SK-N-SH (cell line): ENCODE measurements at regions not wholly inside any gene's neighbourhood (a gene's known extent, or its start where the extent isn't known, plus 50 kb on each side); places are given as distances from the start of the nearest gene placed in this dataset.

ENCODE experiments used
- CTCF ChIA-PET: fragments of 300-600, 350-600 bp; formaldehyde crosslinking; extraction: SDS; loops from one replicate; lab custom pipeline; 2021; lab: Yijun Ruan, JAX
- POLR2A ChIA-PET: fragments of 350-600 bp; sonication (Branson Sonifier 250); formaldehyde crosslinking; extraction: SDS; loops from one replicate; lab custom pipeline; 2020; ENCODE audit warnings: antibody characterized with exemption, inconsistent platforms; lab: Yijun Ruan, JAX
- DNase-seq: peaks from one replicate; pipeline ENCODE4 v3.0.0; 2012
- H2AFZ ChIP-seq: fragments of 200-600 bp; sonication (generic); 2 replicates; pipeline ENCODE4 v1.8.1; 2016; ENCODE audit warnings: antibody characterized with exemption, mild to moderate bottlenecking, low read depth
- H3F3A ChIP-seq: fragments of 200-600 bp; sonication (generic); replicated peaks from 2 replicates; pipeline ENCODE3; 2016; ENCODE audit warnings: antibody characterized with exemption, mild to moderate bottlenecking; ENCODE audit not compliant: insufficient read depth
- H3K27ac ChIP-seq, 2 experiments: fragments of 200-500 bp in 1 of 2; fragments of 200-600 bp in 1 of 2; sonication (Bioruptor generic) in 1 of 2; sonication (generic), shearing (Covaris generic) in 1 of 2; 2 replicates each; pipeline versions ENCODE4 v1.5.1 to v1.6.1; 2014 to 2016; ENCODE audit warnings: low read depth in 2 of 2, inconsistent platforms in 1 of 2, low read length in 1 of 2, mild to moderate bottlenecking in 1 of 2, mixed read lengths in 1 of 2
- H3K27me3 ChIP-seq: fragments of 200-600 bp; sonication (generic), shearing (Covaris generic); 2 replicates; pipeline ENCODE4 v1.6.1; 2016; ENCODE audit warnings: mixed run types; ENCODE audit not compliant: insufficient read depth
- H3K36me3 ChIP-seq, 2 experiments: fragments of 200-500 bp in 1 of 2; fragments of 200-600 bp in 1 of 2; sonication (Bioruptor generic) in 1 of 2; sonication (generic) in 1 of 2; replicated peaks in 1 of 2; 2 replicates each; pipeline versions ENCODE3 to v1.5.1; 2014 to 2016; ENCODE audit warnings: low read length in 1 of 2, mild to moderate bottlenecking in 1 of 2; ENCODE audit not compliant: insufficient read depth in 2 of 2, control insufficient read depth in 1 of 2
- H3K4me1 ChIP-seq, 2 experiments: fragments of 200-500 bp in 1 of 2; fragments of 200-600 bp in 1 of 2; sonication (Bioruptor generic) in 1 of 2; sonication (generic), shearing (Covaris generic) in 1 of 2; 2 replicates each; pipeline versions ENCODE4 v1.5.1 to v1.6.1; 2014 to 2016; ENCODE audit warnings: low read depth in 1 of 2, low read length in 1 of 2, mixed run types in 1 of 2; ENCODE audit not compliant: insufficient read depth in 2 of 2, control insufficient read depth in 1 of 2
- H3K4me2 ChIP-seq: fragments of 200-600 bp; sonication (generic), shearing (Covaris generic); 2 replicates; pipeline ENCODE4 v1.6.1; 2017; ENCODE audit warnings: mixed run types
- H3K4me3 ChIP-seq, 2 experiments: fragments of 200-500 bp in 1 of 2; fragments of 200-600 bp in 1 of 2; sonication (Bioruptor generic) in 1 of 2; sonication (generic), shearing (Covaris generic) in 1 of 2; 2 replicates each; pipeline versions ENCODE4 v1.5.1 to v1.8.1; 2014 to 2016; ENCODE audit warnings: low read depth in 2 of 2, inconsistent platforms in 1 of 2, low read length in 1 of 2, mild to moderate bottlenecking in 1 of 2, mixed read lengths in 1 of 2, moderate library complexity in 1 of 2
- H3K79me2 ChIP-seq: fragments of 200-600 bp; sonication (generic); 2 replicates; pipeline ENCODE4 v1.8.1; 2017; ENCODE audit warnings: mild to moderate bottlenecking; ENCODE audit not compliant: insufficient read depth
- H3K9ac ChIP-seq: fragments of 200-600 bp; sonication (generic); 2 replicates; pipeline ENCODE4 v1.6.1; 2017; ENCODE audit warnings: mixed run types
- H3K9me2 ChIP-seq: fragments of 200-600 bp; sonication (generic); 2 replicates; pipeline ENCODE4 v1.6.1; 2017; ENCODE audit warnings: mixed run types
- H3K9me3 ChIP-seq: fragments of 200-600 bp; sonication (generic); 2 replicates; pipeline ENCODE4 v1.6.1; 2017; ENCODE audit warnings: mixed run types, mild to moderate bottlenecking, moderate library complexity
- H4K20me1 ChIP-seq: fragments of 200-600 bp; sonication (generic); 2 replicates; pipeline ENCODE4 v1.6.1; 2017; ENCODE audit warnings: mild to moderate bottlenecking, mixed run types; ENCODE audit not compliant: insufficient read depth
- CHD2 ChIP-seq: fragments of 150-350 bp; IDR thresholded peaks from 2 replicates; pipeline ENCODE4 v1.6.1; 2018; ENCODE audit warnings: low read length; ENCODE audit not compliant: partially characterized antibody
- ELF1 ChIP-seq: IDR thresholded peaks from 2 replicates; pipeline ENCODE4 v1.4.0; 2012
- EP300 ChIP-seq, 2 experiments: IDR thresholded peaks; 2 replicates each; pipeline versions ENCODE4 v1.4.0 to v1.6.1; 2012; ENCODE audit warnings: borderline replicate concordance in 1 of 2, low read depth in 1 of 2, low read length in 1 of 2
- EZH2phosphoT487 ChIP-seq: fragments of 200-600 bp; sonication (generic); IDR thresholded peaks from 2 replicates; pipeline ENCODE4 v1.6.1; 2017; ENCODE audit warnings: low read depth, mixed run types, mild to moderate bottlenecking, antibody characterized with exemption, moderate library complexity, borderline replicate concordance
- FOSL2 ChIP-seq: IDR thresholded peaks from 2 replicates; pipeline ENCODE4 v1.4.0; 2012; ENCODE audit warnings: low read depth, mild to moderate bottlenecking, moderate library complexity, borderline replicate concordance
- FOXJ3 ChIP-seq: sonication (generic); formaldehyde crosslinking; IDR thresholded peaks from 2 replicates; pipeline ENCODE4 v1.5.1; 2020; ENCODE audit warnings: mild to moderate bottlenecking, missing genetic modification reagents
- GABPA ChIP-seq: IDR thresholded peaks from 2 replicates; pipeline ENCODE4 v1.4.0; 2012; ENCODE audit warnings: low read depth, mild to moderate bottlenecking
- IRF3 ChIP-seq: fragments of 150-350 bp; IDR thresholded peaks from 2 replicates; pipeline ENCODE4 v1.6.1; 2016; ENCODE audit warnings: mild to moderate bottlenecking, low read depth, low read length
- MEF2A ChIP-seq: IDR thresholded peaks from 2 replicates; pipeline ENCODE4 v1.4.0; 2012; ENCODE audit warnings: low read depth, borderline replicate concordance
- NFIC ChIP-seq: IDR thresholded peaks from 2 replicates; pipeline ENCODE4 v1.4.0; 2012; ENCODE audit warnings: borderline replicate concordance
- PBX3 ChIP-seq: IDR thresholded peaks from 2 replicates; pipeline ENCODE4; 2012
- RAD21 ChIP-seq: IDR thresholded peaks from 2 replicates; pipeline ENCODE4 v1.6.1; 2012; ENCODE audit warnings: mild to moderate bottlenecking, low read length
- RCOR1 ChIP-seq: fragments of 150-350 bp; IDR thresholded peaks from 2 replicates; pipeline ENCODE4 v1.6.1; 2017; ENCODE audit warnings: antibody characterized with exemption, low read length
- REST ChIP-seq: IDR thresholded peaks from 2 replicates; pipeline ENCODE4 v1.6.1; 2012; ENCODE audit warnings: mild to moderate bottlenecking, low read depth, low read length, moderate library complexity
- RFX5 ChIP-seq: IDR thresholded peaks from 2 replicates; pipeline ENCODE4 v1.6.1; 2012; ENCODE audit warnings: mild to moderate bottlenecking, improper control_type of control experiment, low read length
- SIN3A ChIP-seq: IDR thresholded peaks from 2 replicates; pipeline ENCODE4 v1.6.1; 2012; ENCODE audit warnings: low read depth, mild to moderate bottlenecking, low read length, moderate library complexity, borderline replicate concordance
- TCF12 ChIP-seq: IDR thresholded peaks from 2 replicates; pipeline ENCODE4 v1.4.0; 2012
- WGBS: methylation state at CpG from one replicate; pipeline ENCODE4 v1.1.6; 2017; ENCODE audit warnings: low lambda C conversion rate; 5-methylcytosine and 5-hydroxymethylcytosine counted together

- ChIA-PET POLR2A (no interaction called here), CTCF (no interaction called here)
- Histone ChIP-seq H3F3A (no peaks in the 10 kb centered on the region), H3K9me3 (no peaks in the 10 kb centered on the region), H3K79me2 (no peaks in the 10 kb centered on the region), H3K9ac (no peak overlapping the region), H3K4me3 (no peak overlapping the region), H4K20me1 (no peaks in the 10 kb centered on the region), H3K27me3 (no peaks in the 10 kb centered on the region), H3K9me2 (no peaks in the 10 kb centered on the region), H3K27ac (no peak overlapping the region), H3K4me1 (peaks cover 0 to under 1% of the 10 kb centered on the region in 2 experiments; a peak in 1 of 4 replicates), H3K4me2 (no peak overlapping the region), H3K36me3 (no peaks in the 10 kb centered on the region), H2AFZ (no peak overlapping the region)
- 31% methylated on average over 6 of the region's 6 CpGs for WGBS
- TF ChIP-seq EP300 (IDR thresholded peaks at IDR 0.05; ENCODE audit: borderline replicate concordance in 1 of 2, low read depth in 1 of 2, low read length in 1 of 2) (no peak), RFX5 (no peak), FOXJ3 (CRISPR knock-in tag) (no peak), PBX3 (no peak), IRF3 (no peak), RAD21 (no peak), TCF12 (no peak), ELF1 (no peak)
- no peak for DNase-seq
Observed at GRCh38 chr2:126771094-126771493, 115.1 kb downstream of the GYPC start.

- no peak overlapping the region for H3K4me3 ChIP-seq
- H3F3A ChIP-seq, result no peaks in the 10 kb centered on the region
- H3K4me1 ChIP-seq, result peaks cover 0 to 3% of the 10 kb centered on the region in 2 experiments; a peak in 1 of 4 replicates
- no peaks in the 10 kb centered on the region for H3K27me3 ChIP-seq
- H3K9me2 ChIP-seq, result no peaks in the 10 kb centered on the region
- no peak overlapping the region for H3K9ac ChIP-seq
- no peak overlapping the region for H3K4me2 ChIP-seq
- no peaks in the 10 kb centered on the region for H3K9me3 ChIP-seq
- no peaks in the 10 kb centered on the region for H4K20me1 ChIP-seq
- TF ChIP-seq SIN3A, result no peak
- TF ChIP-seq CHD2, result no peak
- TF ChIP-seq REST, result no peak
- TF ChIP-seq NFIC, result no peak
- TF ChIP-seq MEF2A, result no peak
- no peak for TF ChIP-seq GABPA
- TF ChIP-seq RFX5, result no peak
- TF ChIP-seq FOSL2, result no peak
- TF ChIP-seq EZH2phosphoT487, result no peak
- TF ChIP-seq RCOR1, result no peak
- no peak for TF ChIP-seq RAD21
- no peak for DNase-seq
- POLR2A ChIA-PET, result no interaction called here
- CTCF ChIA-PET, result no interaction called here
- H3K36me3 ChIP-seq, result no peaks in the 10 kb centered on the region
- no peak overlapping the region for H2AFZ ChIP-seq
- 51% methylated on average over 27 of the region's 33 CpGs for WGBS
- H3K79me2 ChIP-seq, result no peaks in the 10 kb centered on the region
- H3K27ac ChIP-seq, result no peak overlapping the region
Observed at GRCh38 chr2:126771501-126772195, 115.7 kb downstream of the GYPC start.
